ENCODE measurements at regions not wholly inside any gene's neighbourhood (a gene's known extent, or its start where the extent isn't known, plus 50 kb on each side); places are given as distances from the start of the nearest gene placed in this dataset.
"Not testable (repeated sequence)": the region's sequence is repeated elsewhere in the genome, so short reads cannot be mapped to it uniquely, and the experiment has no call there.

- no peak for TF ChIP-seq CTCF (IDR thresholded peaks at IDR 0.05; ENCODE audit: unreplicated experiment in 3 of 3)
- no peaks in the 10 kb centered on the region for H3K9me3 Mint-ChIP-seq
- H3K27me3 Mint-ChIP-seq (ENCODE audit: low read depth), result peaks cover 7% of the 10 kb centered on the region
- no peak overlapping the region for H3K4me3 Mint-ChIP-seq
- no peaks in the 10 kb centered on the region for H3K4me1 Mint-ChIP-seq
- H3K27ac Mint-ChIP-seq, result no peak overlapping the region
- H3K36me3 Mint-ChIP-seq (ENCODE audit: low read depth), result no peaks in the 10 kb centered on the region
Measured at GRCh38 chr18:21963336-21963735, 206.1 kb upstream of the GATA6 start.

GRCh38 chr18:21968338-21968737, 201.1 kb upstream of the GATA6 start:
- Mint-ChIP-seq H3K4me1 (no peaks in the 10 kb centered on the region), H3K27ac (no peak overlapping the region), H3K4me3 (no peak overlapping the region), H3K27me3 (ENCODE audit: low read depth) (peaks cover 15% of the 10 kb centered on the region), H3K36me3 (ENCODE audit: low read depth) (no peaks in the 10 kb centered on the region), H3K9me3 (no peaks in the 10 kb centered on the region)
- no peak for TF ChIP-seq CTCF (IDR thresholded peaks at IDR 0.05; ENCODE audit: unreplicated experiment in 3 of 3)

- H3K27ac Mint-ChIP-seq, result no peak overlapping the region
- peaks cover 8% of the 10 kb centered on the region for H3K4me1 Mint-ChIP-seq
- H3K4me3 Mint-ChIP-seq, result no peak overlapping the region
- no peaks in the 10 kb centered on the region for H3K9me3 Mint-ChIP-seq
- peaks cover 15% of the 10 kb centered on the region for H3K27me3 Mint-ChIP-seq (ENCODE audit: low read depth)
- TF ChIP-seq CTCF (IDR thresholded peaks at IDR 0.05; ENCODE audit: unreplicated experiment in 3 of 3), result no peak
- H3K36me3 Mint-ChIP-seq (ENCODE audit: low read depth), result no peaks in the 10 kb centered on the region
Measured at GRCh38 chr18:21972281-21972680, 197.1 kb upstream of the GATA6 start.

GRCh38 chr18:21975954-21976353, 193.4 kb upstream of the GATA6 start:
- not testable (repeated sequence) for H3K36me3 Mint-ChIP-seq (ENCODE audit: low read depth); H3K4me3 Mint-ChIP-seq; H3K27ac Mint-ChIP-seq; H3K9me3 Mint-ChIP-seq
- H3K27me3 Mint-ChIP-seq (ENCODE audit: low read depth), result peaks cover 29% of the 10 kb centered on the region
- peaks cover 12% of the 10 kb centered on the region for H3K4me1 Mint-ChIP-seq

- Mint-ChIP-seq H3K4me3 (no peak overlapping the region), H3K9me3 (peaks cover 7% of the 10 kb centered on the region), H3K36me3 (ENCODE audit: low read depth) (no peaks in the 10 kb centered on the region), H3K27ac (peak overlapping the region in 1 of 3 experiments; percentile 45), H3K27me3 (ENCODE audit: low read depth) (peaks cover 17% of the 10 kb centered on the region), H3K4me1 (peaks cover 18% of the 10 kb centered on the region)
- no peak for TF ChIP-seq CTCF (IDR thresholded peaks at IDR 0.05; ENCODE audit: unreplicated experiment in 3 of 3)
Measured at GRCh38 chr18:21978546-21979170, 190.7 kb upstream of the GATA6 start.

- Mint-ChIP-seq H3K4me3 (no peak overlapping the region), H3K36me3 (ENCODE audit: low read depth) (no peaks in the 10 kb centered on the region)
Measured at GRCh38 chr18:21979171-21979560, 190.2 kb upstream of the GATA6 start.

More at GRCh38 chr18:21979171-21979560, 190.2 kb upstream of the GATA6 start:
- TF ChIP-seq CTCF (IDR thresholded peaks at IDR 0.05; ENCODE audit: unreplicated experiment in 3 of 3), result no peak
- Mint-ChIP-seq H3K9me3 (peaks cover 7% of the 10 kb centered on the region), H3K27me3 (ENCODE audit: low read depth) (peaks cover 17% of the 10 kb centered on the region), H3K27ac (peak overlapping the region in 1 of 3 experiments; percentile 45), H3K4me1 (peaks cover 18% of the 10 kb centered on the region)
